SK-N-SH (cell line): ENCODE measurements at regions not wholly inside any gene's neighbourhood (a gene's known extent, or its start where the extent isn't known, plus 50 kb on each side); places are given as distances from the start of the nearest gene placed in this dataset.

Experiments
- ELF1 ChIP-seq: IDR thresholded peaks from 2 replicates; pipeline ENCODE4 v1.4.0; 2012
- TAF1 ChIP-seq: IDR thresholded peaks from 2 replicates; pipeline ENCODE4 v1.6.1; 2012; ENCODE audit warnings: low read depth, mild to moderate bottlenecking, low read length, moderate library complexity, borderline replicate concordance
- TF ChIP-seq, protein P1 (sequence below): fragments of 200-600 bp; sonication (generic); IDR thresholded peaks from 2 replicates; pipeline ENCODE4 v1.6.1; 2017; ENCODE audit warnings: antibody characterized with exemption, mild to moderate bottlenecking, moderate library complexity
- TF ChIP-seq, protein P2 (sequence below): IDR thresholded peaks from 2 replicates; pipeline ENCODE4 v1.6.1; 2012; ENCODE audit warnings: mild to moderate bottlenecking, low read depth, low read length, moderate library complexity
- TF ChIP-seq, protein P3 (sequence below): IDR thresholded peaks from 2 replicates; pipeline ENCODE4 v1.4.0; 2012; ENCODE audit warnings: low read depth

DNA sequence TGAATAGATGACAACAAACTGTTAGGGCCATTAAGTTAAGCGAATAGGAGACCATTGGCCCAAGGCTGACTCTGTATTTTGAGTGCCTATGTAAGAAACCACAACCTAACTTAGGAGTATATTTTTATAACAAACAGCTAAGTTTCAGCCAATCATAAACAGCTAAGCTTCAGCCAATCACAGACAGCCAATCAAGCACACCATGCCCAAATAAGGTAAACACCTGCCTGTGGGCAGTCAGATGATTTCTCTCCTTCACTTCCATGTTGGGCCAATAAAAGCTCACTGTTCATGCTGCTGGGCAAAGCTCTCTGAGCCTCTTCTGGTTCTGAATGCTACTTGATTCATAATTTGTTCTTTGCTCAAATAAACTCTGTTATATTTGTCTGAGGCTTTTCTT lies 344.6 kb downstream of the BTG1 start:
- TF ChIP-seq, protein P1, sequence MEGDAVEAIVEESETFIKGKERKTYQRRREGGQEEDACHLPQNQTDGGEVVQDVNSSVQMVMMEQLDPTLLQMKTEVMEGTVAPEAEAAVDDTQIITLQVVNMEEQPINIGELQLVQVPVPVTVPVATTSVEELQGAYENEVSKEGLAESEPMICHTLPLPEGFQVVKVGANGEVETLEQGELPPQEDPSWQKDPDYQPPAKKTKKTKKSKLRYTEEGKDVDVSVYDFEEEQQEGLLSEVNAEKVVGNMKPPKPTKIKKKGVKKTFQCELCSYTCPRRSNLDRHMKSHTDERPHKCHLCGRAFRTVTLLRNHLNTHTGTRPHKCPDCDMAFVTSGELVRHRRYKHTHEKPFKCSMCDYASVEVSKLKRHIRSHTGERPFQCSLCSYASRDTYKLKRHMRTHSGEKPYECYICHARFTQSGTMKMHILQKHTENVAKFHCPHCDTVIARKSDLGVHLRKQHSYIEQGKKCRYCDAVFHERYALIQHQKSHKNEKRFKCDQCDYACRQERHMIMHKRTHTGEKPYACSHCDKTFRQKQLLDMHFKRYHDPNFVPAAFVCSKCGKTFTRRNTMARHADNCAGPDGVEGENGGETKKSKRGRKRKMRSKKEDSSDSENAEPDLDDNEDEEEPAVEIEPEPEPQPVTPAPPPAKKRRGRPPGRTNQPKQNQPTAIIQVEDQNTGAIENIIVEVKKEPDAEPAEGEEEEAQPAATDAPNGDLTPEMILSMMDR, result no peak
- TF ChIP-seq, protein P2, sequence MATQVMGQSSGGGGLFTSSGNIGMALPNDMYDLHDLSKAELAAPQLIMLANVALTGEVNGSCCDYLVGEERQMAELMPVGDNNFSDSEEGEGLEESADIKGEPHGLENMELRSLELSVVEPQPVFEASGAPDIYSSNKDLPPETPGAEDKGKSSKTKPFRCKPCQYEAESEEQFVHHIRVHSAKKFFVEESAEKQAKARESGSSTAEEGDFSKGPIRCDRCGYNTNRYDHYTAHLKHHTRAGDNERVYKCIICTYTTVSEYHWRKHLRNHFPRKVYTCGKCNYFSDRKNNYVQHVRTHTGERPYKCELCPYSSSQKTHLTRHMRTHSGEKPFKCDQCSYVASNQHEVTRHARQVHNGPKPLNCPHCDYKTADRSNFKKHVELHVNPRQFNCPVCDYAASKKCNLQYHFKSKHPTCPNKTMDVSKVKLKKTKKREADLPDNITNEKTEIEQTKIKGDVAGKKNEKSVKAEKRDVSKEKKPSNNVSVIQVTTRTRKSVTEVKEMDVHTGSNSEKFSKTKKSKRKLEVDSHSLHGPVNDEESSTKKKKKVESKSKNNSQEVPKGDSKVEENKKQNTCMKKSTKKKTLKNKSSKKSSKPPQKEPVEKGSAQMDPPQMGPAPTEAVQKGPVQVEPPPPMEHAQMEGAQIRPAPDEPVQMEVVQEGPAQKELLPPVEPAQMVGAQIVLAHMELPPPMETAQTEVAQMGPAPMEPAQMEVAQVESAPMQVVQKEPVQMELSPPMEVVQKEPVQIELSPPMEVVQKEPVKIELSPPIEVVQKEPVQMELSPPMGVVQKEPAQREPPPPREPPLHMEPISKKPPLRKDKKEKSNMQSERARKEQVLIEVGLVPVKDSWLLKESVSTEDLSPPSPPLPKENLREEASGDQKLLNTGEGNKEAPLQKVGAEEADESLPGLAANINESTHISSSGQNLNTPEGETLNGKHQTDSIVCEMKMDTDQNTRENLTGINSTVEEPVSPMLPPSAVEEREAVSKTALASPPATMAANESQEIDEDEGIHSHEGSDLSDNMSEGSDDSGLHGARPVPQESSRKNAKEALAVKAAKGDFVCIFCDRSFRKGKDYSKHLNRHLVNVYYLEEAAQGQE, result no peak
- TF ChIP-seq, protein P3, sequence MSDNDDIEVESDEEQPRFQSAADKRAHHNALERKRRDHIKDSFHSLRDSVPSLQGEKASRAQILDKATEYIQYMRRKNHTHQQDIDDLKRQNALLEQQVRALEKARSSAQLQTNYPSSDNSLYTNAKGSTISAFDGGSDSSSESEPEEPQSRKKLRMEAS, result no peak
- TF ChIP-seq ELF1 (no peak), TAF1 (no peak)
